ENCODE measurements at regions not wholly inside any gene's neighbourhood (a gene's known extent, or its start where the extent isn't known, plus 50 kb on each side); places are given as distances from the start of the nearest gene placed in this dataset.

DNA sequence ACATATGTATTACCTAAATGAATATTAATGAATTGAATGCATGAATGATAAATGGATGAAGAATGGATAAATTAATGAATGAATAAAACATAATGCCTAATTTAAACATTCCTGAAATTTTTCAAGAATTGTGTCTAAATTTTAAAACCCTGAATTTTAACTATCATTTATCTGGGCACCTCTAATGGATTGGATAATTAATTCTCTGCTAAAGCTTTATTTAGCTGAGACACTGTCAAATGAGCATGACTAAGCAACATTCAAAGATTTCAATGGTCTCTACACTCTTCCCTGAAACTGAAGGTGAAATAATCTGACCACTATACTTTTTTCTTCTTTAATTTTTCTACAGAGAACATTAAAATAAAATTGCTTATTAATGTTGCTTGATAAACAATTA lies 1197.7 kb downstream of the C4orf33 start:
- ATAC-seq: no peak
- intact Hi-C loops (cut with micrococcal nuclease): no loop called here
- ChIA-PET POLR2A (no interaction called here), CTCF (ENCODE audit: low intra/inter-chr PET ratio) (no interaction called here)
- BruUV-seq (replicated peaks): no TSS peak
- no peaks in the 10 kb centered on the region for H3K9me3 ChIP-seq (replicated peaks; ENCODE audit: control insufficient read depth, insufficient read depth, low read depth, low read length)
- no peak overlapping the region for H3K9ac ChIP-seq (ENCODE audit: insufficient read depth in 1 of 2, low read depth in 2 of 2, low read length in 2 of 2)
- no peaks in the 10 kb centered on the region for H3K79me2 ChIP-seq (ENCODE audit: control insufficient read depth, insufficient read depth, low read length)
- no peak for DNase-seq (ENCODE audit: extremely low read depth in 1 of 4, low spot score in 3 of 4)
- no peak overlapping the region for H3K4me2 ChIP-seq (ENCODE audit: insufficient read depth, low read length)
- H3K27ac ChIP-seq (ENCODE audit: extremely low read depth, low read depth, low read length): no peak overlapping the region
- no peaks in the 10 kb centered on the region for H3K9me1 ChIP-seq (ENCODE audit: control insufficient read depth, insufficient read depth, low read length)
- H2AFZ ChIP-seq (ENCODE audit: low read depth, low read length): no peak overlapping the region
- no peak overlapping the region for H3K4me3 ChIP-seq
- no peaks in the 10 kb centered on the region for H4K20me1 ChIP-seq (replicated peaks; ENCODE audit: control insufficient read depth, insufficient read depth, low read length)
- in situ Hi-C loops (cut with MboI): no loop called here
- no peak for FAIRE-seq
- no peaks in the 10 kb centered on the region for H3K36me3 ChIP-seq (ENCODE audit: control insufficient read depth, insufficient read depth, low read length)
- H3K4me1 ChIP-seq (replicated peaks in 1 of 2; ENCODE audit: control insufficient read depth in 2 of 2, insufficient read depth in 2 of 2, low read length in 2 of 2): no peaks in the 10 kb centered on the region
- TF ChIP-seq ZNF79 (CRISPR knock-in tag; IDR thresholded peaks at IDR 0.05; ENCODE audit: low read depth): no peak
- no peak for TF ChIP-seq E4F1 (CRISPR knock-in tag; IDR thresholded peaks at IDR 0.05; ENCODE audit: borderline replicate concordance)
- no peak for TF ChIP-seq PHF20 (IDR thresholded peaks at IDR 0.05; ENCODE audit: partially characterized antibody)
- TF ChIP-seq STAT5A (IDR thresholded peaks at IDR 0.05; ENCODE audit: borderline replicate concordance, low read length): no peak
- TF ChIP-seq, protein P1, sequence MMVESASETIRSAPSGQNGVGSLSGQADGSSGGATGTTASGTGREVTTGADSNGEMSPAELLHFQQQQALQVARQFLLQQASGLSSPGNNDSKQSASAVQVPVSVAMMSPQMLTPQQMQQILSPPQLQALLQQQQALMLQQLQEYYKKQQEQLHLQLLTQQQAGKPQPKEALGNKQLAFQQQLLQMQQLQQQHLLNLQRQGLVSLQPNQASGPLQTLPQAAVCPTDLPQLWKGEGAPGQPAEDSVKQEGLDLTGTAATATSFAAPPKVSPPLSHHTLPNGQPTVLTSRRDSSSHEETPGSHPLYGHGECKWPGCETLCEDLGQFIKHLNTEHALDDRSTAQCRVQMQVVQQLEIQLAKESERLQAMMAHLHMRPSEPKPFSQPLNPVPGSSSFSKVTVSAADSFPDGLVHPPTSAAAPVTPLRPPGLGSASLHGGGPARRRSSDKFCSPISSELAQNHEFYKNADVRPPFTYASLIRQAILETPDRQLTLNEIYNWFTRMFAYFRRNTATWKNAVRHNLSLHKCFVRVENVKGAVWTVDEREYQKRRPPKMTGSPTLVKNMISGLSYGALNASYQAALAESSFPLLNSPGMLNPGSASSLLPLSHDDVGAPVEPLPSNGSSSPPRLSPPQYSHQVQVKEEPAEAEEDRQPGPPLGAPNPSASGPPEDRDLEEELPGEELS (CRISPR knock-in tag; IDR thresholded peaks at IDR 0.05; ENCODE audit: borderline replicate concordance): no peak
- TF ChIP-seq SIN3B (IDR thresholded peaks at IDR 0.05; ENCODE audit: low read depth): no peak
- TF ChIP-seq NRF1 (conservative IDR thresholded peaks at IDR 0.05 in 1 of 2, IDR thresholded peaks at IDR 0.05 in 1 of 2): no peak
- no peak for TF ChIP-seq CC2D1A (IDR thresholded peaks at IDR 0.05)
- no peaks in the 10 kb centered on the region for H3K27me3 ChIP-seq (ENCODE audit: control insufficient read depth in 2 of 2, insufficient read depth in 2 of 2, low read length in 2 of 2)
